Activated gamma-delta T cell treated with Interleukin-2 at 50 U/mL for 16 hours (primary cell): ENCODE measurements at regions not wholly inside any gene's neighbourhood (a gene's known extent, or its start where the extent isn't known, plus 50 kb on each side); places are given as distances from the start of the nearest gene placed in this dataset.
"Not testable (repeated sequence)": the region's sequence is repeated elsewhere in the genome, so short reads cannot be mapped to it uniquely, and the experiment has no call there.

Experiments
- DNase-seq: peaks from one replicate; pipeline ENCODE4 v3.0.0-alpha.2; 2020

GRCh38 chr4:13990596-13991589 lies 363.4 kb upstream of the BOD1L1 start:
- no peak for DNase-seq

DNA sequence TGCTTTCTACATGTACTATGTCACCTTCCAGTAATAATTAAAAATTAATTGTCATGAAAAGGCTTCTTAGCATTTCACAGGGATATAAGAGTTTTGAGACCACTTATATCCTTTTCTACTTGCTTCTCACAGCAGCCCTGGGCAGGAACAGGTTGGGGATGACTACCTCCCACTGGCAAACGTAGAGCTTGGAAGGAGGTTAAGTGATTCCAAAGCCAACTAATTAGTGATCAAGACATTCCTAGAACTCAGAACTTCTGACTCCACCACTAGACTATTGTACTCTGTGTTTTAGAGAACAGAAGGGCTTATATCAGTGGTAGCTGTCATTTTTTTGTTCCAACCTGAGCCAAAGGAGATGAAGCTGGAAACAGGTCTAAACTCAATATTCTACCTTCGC lies 364.5 kb upstream of the BOD1L1 start:
- DNase-seq, result no peak

- DNase-seq, result no peak
Observed at GRCh38 chr4:13992975-13993520, 365.5 kb upstream of the BOD1L1 start.

GRCh38 chr4:13994016-13994415 lies 366.5 kb upstream of the BOD1L1 start:
- no peak for DNase-seq

GRCh38 chr4:13998850-13999445 lies 371.4 kb upstream of the BOD1L1 start:
- no peak for DNase-seq

DNA sequence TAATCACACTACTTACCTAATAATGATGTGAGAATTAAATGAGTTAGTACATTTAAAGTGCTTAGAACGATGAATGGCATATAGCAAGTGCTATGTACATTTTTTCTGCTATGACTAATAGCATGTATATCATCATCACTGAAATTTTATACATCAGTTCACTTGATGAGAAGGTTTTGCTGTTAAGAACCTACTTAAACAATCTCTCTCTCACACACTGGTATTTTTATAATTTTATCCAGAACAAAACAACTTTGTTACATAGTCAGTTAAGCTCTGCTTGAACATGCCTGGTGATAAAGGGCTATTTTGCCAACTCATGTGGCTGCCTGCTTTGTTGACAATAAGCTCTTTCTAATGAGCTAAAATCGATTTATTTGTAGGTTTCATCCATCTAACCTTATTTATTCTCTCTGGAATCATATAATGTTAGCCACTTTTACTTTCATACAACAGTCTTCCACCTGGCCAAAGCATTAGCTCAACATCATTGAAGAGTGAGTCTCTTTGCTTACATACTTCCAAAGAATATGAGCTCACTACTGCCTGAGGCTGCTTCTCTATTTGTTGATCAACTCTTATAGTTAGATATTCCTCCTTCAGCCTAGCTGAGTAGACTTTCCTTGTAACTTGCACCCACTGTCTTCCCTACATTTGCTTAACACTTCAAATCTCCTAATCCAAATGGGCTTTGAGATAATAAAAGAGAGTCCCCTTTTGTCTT lies 372.7 kb upstream of the BOD1L1 start:
- DNase-seq, result no peak

DNA sequence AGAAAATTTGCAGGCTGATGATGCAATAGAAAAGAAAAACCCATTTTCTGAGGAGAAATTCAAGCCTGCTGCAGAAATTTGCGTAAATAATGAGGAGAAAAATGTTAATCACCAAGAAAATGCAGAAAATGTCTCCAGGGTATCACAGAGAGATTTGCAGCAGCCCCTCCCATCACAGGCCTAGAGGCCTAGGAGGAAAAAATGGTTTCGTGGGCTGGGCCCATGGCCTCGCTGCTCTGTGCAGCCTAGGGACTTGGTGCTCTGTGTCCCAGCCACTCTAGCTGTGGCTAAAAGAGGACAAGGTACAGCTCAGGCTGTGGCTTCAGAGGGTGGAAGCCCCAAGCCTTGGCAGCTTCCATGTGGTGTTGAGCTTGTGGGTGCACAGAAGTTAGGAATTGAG lies 374.8 kb upstream of the BOD1L1 start:
- not testable (repeated sequence) for DNase-seq

- DNase-seq, result no peak
Observed at GRCh38 chr4:14008494-14008893, 381.0 kb upstream of the BOD1L1 start.

GRCh38 chr4:14018191-14018853 lies 390.8 kb upstream of the BOD1L1 start:
- no peak for DNase-seq

GRCh38 chr4:14022456-14022855 lies 394.9 kb upstream of the BOD1L1 start:
- no peak for DNase-seq

GRCh38 chr4:14023036-14023435 lies 395.5 kb upstream of the BOD1L1 start:
- no peak for DNase-seq

DNA sequence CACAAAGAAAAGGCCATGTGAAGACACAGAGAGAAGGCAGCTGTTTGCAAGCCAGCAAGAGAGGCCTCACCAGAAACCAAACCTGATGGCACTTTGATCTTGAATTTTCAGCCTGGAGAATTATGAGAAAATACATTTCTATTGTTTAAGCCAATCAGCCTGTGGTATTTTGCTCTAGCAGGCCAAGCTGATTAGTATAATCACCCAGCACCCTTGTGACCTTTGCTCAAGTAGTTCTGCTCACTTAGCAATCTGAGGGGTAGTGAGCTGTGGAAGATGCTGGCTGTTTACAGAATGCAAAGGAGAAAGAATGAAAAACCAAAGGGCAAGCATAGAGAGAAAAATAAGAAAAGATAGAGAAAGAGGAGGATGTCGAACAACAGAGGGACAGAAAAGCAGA lies 396.4 kb upstream of the BOD1L1 start:
- DNase-seq, result no peak

- DNase-seq, result no peak
Observed at GRCh38 chr4:14025111-14025510, 397.6 kb upstream of the BOD1L1 start.

GRCh38 chr4:14025891-14026290 lies 398.4 kb upstream of the BOD1L1 start:
- no peak for DNase-seq

- DNase-seq, result no peak
Observed at GRCh38 chr4:14028862-14029261, 401.3 kb upstream of the BOD1L1 start.

- DNase-seq, result no peak
Observed at GRCh38 chr4:14035076-14035475, 407.6 kb upstream of the BOD1L1 start.

DNA sequence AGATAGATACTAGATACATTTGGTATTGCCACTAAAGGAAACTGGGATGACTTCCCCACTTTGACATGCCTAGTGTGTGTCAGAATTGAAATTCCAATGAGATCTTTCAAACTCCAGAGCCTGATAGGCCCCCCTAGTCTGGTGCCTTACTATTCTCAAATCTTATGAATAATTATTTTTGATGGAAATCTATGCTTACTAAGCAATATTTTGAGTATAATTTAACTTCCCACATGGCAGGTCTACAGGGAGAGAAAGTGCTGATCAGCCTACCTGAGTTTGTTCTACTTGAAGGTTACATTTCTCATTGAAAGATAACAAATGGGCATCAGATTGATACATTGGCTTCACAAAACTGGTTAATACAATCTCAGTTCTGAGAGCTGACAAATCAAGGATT lies 415.7 kb upstream of the BOD1L1 start:
- DNase-seq, result no peak

DNA sequence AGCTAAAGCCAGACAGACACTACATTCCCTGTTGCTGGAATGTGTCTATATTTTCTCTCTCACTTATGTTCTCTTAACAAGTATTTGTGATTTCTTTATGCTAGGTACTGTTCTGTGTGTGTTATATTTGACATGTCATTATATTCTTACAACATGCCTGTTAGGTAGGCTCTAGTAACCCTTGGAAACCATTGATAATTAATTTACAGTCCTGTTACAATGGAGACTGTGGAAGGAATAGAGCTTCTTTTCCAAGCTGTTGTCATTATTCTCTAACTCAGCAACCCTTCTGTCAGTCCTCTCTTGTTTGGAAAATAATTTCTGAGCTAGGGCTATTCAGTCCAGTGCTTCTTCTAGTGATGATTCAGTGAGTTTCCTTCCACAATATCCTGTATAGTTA lies 419.1 kb upstream of the BOD1L1 start:
- DNase-seq, result no peak

- DNase-seq, result no peak
Observed at GRCh38 chr4:14047840-14048239, 420.3 kb upstream of the BOD1L1 start.

DNA sequence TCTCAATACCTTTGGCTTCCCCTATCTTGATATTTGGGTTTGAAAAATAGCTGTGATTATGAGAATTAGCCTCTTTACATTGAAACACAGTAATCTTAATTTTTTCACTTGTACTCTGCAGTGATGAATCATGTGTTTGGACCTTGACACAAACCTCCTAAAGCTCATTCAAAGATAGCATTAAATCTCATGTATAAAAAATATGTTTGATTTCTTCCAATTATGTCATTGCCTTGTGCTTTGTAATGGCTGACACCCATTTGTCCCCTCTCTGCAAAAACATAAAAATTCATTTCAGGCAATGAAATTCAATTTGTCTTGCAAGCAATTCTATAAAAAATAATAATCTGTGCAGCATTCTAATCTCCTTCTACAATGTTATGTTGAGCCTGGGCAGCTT lies 422.4 kb upstream of the BOD1L1 start:
- no peak for DNase-seq

DNA sequence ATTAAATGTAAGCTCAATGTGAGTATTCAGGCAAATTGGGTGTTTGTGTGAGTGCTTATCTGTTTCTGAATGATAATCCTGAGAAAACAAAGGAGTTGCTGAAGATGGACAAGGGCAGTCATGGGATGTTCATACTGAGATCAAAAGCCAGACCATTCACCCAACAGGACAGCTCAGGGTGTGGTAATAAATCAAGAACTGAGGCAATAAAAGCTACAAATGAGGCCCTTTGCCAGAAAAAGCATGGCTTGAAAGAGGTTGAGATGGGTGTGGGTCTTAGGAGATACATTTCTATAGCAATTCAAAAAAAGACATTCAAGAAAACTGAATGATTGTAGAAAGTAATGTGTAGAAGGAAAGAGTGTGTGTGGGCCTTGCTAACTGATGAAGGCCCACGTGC lies 425.8 kb upstream of the BOD1L1 start:
- no peak for DNase-seq

DNA sequence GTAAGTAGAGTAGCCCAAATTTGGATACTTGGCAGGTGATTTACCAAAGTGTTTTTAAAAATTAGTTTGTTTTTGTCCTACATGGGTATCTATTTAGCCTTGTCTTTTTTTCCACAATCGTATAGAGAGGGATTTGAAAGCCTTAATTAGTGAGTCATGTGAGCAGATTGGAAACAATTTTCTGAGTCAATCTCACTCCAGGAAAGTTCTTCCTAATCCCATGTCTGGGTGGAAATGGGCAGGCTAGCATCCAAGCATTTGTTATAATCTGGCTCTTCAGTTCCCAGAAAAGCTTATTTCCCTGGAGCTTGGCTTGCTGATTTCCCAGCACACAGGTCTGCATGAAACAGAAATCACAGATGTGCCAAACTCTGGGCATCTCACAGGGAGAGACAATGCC lies 426.9 kb upstream of the BOD1L1 start:
- DNase-seq, result no peak

DNA sequence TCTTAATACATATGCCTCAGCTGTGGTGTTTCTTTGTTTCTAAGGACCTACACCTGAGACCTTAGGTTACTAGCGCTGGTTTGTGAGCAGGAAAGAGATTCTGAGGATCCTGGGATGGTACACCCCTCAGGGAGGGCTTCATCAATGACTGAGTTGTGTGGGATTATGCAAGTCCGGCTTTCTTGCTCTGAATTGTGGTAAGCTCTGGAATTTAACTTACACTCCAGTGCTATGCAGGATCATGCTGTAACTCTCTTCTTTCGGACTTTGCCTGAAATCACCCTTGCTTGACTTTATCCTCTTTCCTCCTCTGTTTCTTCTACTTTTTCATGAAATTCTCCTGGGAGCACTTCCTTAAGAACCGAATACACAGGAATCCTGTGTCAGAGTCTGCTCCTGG lies 431.5 kb upstream of the BOD1L1 start:
- no peak for DNase-seq
